Stimulated activated CD8-positive, alpha-beta memory T cell treated with anti-CD3 and anti-CD28 coated beads, Interleukin-4, amount 100 ng/mL, for 1 hour (primary cell): ENCODE measurements at regions not wholly inside any gene's neighbourhood (a gene's known extent, or its start where the extent isn't known, plus 50 kb on each side); places are given as distances from the start of the nearest gene placed in this dataset.

ENCODE experiments used
- DNase-seq, 2 donors: peaks; one replicate each; pipeline ENCODE4 v3.0.0-alpha.2; 2020; ENCODE audit warnings: low read depth in 2 of 2, low spot score in 1 of 2

DNA sequence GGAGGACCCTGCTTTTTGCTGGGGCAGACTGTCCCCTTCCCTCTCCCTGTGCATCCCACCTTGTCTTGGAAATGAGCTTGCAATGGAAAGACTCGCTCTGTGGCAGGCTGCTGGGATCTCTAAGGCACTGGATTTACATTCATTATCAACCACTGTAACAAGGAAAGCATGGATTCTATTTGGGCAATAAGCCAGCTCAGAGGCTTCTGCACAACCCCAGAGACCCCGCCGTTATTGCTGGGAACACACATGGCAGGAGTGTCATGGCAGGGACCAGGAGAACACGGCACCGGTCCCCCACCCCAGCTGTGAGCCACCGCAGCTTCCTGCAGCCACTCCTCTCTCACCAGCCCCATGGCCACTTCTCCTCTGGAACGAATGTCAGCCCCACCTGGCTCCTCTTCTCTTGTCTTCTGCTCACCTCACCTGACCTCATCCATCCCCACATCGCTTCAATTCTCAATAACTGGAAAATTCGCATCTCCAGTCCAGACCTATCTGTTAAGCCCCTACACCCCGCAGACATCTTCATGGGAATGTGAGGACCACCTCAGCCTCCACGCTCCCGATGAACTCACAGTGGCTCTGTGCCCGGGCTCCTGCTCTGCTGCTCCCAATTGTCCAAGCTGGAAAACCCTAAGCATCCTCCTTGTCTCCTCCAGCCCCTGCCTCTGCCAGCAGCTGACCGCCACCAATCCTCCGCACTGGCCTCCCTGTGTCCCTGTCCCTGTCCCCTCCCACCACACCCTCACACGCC lies 181.5 kb downstream of the USP12 start:
- DNase-seq = no peak

DNA sequence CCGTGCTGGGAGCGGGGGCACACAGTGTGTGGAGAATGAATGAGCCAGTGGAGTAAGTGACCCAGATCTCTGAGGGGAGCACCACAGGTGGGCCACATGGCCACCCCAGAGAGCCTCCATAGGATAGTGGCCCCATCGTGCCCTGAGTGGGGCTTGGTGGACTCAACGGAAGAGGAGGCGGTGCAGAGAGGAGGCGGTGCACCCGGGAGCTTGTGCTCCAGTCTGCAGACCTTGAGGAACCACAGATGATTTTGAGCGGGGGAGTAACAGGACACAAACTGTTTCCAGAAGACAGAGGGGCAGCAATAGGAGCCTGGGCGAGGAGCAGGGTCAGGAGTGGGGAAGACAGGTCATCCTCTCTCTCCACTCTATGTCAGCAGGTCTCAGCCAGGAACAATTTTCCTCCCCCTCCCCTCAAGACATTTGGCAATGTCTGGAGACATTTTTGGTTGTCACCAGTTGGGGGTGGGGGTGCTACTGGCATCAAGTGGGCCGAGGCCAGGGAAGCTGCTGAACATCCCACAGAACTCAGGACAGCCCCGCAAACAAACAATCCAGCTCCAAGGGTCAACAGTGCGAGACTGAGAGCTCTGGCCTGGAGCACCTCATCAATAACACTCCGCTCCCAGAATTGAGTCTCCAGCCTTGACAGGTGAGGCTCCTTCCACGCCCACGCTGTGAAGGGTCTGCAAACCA lies 182.2 kb downstream of the USP12 start:
- no peak for DNase-seq

DNA sequence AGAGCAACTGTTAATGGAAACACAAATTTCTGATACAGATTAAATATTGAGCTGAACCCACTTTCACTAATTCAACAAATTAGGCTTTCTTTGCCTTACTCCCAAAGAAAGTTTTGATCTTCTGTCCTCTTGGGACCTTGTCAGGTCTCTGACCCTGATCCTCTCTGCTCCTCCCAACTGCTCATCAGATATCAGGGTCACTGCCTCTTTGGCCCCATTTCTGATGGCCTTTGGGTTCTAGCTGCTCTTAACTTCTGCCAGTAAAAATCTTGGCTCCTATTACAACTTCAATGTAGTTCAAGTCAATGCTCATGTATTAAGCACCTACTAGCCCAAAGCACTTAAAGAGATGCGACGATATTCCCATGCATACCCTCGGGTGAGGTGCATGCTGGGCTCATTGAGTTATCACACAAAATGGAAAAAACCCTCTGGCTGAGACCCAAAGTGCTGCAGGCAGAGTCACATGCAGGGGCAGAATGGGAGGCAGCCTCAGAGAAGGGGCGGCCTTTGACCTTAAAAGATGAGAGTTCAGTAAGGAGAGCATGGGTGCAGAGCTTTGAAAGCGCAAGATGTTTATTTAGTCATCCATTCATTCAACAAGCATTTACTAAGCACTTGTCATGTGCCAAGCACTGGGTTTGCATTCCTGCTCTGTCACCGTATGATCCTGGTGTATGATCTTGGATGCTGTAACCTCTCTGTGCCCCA lies 183.4 kb downstream of the USP12 start:
- no peak for DNase-seq

DNA sequence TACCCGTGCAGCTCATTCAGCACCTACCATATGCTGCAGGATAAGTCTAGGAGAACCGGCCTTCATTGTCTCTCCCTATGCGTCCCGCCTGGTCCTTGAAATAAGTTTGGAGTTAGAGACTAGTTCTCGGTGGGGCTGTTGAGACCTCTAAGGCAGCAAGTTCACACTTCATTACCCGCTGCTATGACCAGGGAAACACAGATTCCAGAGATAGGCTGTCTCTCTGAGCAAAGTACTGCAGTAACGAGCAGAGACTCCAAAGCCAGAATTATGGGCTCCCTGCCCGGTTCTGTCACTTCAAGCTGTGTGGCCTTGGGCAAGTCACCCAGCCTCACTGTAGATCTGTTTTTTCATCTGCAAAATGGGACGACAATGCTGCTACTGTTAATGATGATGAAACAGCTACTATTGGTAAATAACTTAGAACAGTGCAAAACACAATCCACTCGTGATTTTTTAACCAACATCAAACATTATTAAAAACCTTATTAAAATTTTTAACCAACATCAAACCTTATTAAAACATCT lies 184.1 kb downstream of the USP12 start:
- DNase-seq = no peak

DNA sequence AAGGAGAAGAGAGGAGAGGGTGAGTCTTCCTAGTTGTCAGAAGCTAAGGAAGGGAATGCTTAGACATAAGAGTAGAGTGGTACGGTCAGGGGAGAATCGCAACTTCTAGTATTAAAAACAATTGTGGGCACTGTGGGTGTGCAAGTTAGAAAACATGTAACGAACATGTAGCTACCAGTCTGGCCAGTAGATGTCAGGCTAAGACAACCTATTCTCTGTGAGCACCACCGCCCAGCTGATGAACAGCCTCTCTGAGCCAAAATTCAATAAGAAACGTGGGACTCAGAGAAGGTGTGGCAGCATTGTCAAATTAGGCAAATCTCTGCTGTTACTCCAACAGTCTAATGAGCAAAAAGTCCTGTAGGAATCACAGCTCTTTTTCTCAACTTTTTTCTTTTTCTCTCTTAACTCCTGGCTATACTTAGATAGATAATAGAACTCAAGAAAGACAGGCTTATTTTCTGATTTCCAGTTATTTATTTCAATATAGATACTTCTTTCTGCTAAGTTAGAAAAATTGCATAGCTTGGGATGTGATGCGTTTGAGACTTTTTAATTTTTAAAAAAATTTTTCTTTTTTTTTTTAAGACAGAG lies 186.2 kb downstream of the USP12 start:
- peak; percentile 36 to 49 for DNase-seq

DNA sequence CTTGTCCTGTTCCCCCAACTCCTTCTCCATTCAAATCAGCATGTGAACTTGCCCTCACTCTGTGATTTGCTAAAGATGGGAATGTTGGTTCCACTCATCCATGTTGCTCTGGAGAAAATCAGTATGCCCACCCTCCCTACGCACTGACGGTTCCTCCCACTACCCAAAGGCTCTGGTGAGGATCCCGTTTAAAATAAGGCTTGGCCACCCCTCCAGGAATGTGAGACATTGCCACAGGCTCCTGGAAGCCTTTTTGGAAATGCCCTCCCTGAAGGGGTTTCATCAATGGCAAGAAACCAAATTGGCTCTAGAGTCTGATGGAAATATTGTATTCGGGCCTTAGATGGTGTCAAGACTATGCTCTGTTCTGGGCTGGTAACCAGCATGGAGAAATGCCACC lies 187.3 kb downstream of the USP12 start:
- DNase-seq = no peak

DNA sequence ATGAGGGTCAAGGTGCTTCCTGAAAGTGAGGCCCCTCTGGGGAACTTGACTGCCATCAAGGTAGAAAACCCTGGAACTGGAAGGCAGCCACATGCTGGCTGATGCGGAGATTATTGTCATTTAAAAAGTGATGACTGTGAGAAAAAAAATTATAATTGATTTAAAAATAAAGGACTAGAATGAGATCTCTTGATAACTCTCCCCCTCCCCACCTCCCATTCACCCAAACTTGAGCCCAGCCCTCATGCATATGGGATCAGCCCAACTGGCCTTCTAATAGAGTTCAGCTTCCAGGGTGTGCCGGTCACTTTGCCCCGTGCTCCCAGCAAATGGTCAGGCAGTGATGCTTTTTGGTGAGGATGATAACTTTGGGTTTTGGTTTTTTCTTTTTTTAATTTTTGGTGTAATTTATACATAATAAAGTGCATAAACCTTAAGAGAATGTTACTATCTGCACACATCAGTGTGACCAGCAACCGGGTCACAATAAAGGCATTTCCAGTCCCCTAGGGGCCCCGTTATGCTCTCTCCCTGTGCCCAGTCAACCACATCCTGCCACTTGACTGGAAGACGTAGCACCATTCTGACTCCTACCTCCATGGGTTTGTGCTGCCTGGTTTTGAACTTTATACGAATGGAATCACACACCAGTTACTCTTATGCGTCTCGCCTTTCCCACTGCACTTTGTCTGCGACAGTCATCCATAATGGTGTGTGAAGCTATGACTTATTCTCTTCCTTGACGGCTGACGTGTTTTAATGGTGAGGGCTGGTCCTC lies 187.9 kb downstream of the USP12 start:
- no peak for DNase-seq

DNA sequence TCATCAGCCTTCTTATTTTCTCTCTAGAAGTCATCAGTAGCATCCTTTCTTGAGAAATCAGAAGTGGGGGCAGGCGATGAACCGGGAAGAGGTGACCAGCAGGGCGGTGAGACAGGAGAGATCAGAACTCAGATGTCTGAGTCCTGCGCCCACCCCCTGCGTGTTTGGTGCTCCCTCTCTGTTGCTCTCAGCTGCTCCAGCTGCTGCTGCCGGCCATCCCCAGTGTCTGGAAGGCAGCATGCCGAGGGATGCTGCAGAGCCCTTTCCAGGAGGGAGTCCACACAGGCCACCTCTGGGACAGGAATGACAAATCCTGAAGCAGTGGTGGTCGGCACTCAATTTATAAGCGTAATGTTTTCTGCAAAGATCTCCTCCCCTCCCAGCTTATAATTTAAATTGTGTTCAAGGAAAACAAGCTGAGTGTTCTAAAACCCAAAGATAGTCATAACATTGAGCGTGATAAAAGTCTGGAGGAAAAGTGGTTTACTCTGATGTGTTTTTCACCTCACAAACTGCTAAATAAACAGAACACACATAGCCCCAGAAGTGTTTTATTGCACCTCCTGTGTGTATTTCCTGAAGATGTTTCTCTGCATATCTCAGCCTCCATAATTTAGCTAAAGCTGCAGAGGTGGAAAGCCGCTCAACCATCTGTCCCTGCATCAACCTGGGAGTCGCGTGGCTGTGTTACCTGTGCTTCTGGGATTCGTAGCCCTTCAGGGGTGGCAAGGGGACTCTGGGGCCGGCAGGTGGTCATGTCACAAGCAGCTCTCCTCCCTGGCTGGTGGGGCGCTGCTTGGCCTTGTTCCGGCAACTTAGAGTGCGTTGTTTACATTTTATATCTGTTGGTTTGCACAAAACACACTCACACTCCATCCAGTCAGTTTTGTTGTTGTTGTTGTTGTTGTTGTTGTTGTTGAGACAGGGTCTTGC lies 191.2 kb downstream of the USP12 start:
- DNase-seq = no peak

DNA sequence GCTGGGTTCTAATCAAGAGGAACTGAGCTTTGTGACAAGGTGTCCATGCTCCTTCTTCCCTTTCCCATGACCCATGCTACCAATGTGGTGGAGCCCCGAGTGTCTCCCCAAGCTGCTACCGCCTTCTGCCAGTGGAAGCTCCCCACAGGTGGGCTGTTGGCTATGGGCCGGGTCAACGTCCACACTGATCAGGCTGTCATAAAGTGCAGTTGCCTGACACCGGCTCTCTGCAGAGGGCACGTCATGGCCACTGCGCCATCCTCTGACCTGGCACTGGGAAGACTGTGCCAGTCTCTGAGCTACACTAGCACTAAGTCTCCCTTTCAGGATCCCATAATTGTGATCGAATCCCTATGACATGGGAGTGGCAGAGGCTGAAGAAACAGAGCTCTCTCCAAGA lies 192.3 kb downstream of the USP12 start:
- DNase-seq = no peak

DNA sequence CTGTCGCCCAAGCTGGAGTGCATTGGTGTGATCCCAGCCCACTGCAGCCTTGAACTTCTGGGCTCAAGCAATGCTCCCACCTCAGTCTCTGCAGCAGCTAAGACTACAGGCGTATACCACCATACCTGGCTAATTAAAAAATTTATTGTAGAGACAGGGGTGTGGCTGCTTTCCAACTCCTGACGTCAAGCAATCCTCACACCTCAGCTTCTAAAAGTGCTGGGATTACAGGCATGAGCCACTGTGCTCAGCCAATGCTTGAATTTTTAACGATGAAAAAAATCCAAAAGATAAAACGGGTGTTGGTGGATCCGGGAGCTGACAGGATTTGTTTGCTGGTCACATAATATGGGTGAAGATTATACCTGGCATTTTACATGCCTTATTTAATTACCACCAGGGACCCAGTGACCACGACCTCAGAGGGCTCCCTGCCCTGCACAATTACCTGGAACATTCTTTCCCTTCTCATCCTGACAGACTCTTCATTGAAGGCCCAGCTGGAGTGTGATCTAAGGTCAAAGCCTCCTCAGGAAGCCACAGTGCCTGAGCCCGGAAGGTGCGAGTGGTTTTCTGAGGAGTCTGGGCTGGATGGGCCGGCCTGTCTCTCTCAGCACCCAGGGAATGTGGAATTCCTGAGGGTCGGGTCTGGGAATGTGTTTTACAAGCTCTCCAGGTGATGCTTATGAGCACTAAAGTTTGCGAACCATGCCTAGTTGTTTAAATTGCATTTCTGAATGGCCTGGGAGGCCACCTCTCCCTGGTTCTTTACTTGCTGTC lies 193.3 kb downstream of the USP12 start:
- no peak for DNase-seq

DNA sequence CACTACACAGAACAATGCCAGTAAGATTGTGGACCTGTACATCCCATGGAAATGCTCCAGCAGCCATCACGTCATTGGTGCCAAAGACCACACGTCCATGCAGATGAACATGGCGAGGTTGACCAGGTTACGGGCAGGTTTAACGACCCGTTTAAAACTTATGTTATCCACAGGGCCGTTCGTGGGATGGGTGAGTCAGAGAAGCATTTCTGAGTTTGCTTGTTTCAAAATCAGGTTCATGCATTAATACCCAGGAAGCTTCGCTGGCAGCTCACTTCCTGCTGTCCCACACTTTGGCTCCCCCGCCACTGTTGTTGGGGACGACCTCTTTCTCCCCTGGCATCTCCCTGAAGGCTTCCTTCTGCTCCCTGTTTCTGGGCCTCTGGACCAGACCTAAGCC lies 194.1 kb downstream of the USP12 start:
- DNase-seq = no peak

DNA sequence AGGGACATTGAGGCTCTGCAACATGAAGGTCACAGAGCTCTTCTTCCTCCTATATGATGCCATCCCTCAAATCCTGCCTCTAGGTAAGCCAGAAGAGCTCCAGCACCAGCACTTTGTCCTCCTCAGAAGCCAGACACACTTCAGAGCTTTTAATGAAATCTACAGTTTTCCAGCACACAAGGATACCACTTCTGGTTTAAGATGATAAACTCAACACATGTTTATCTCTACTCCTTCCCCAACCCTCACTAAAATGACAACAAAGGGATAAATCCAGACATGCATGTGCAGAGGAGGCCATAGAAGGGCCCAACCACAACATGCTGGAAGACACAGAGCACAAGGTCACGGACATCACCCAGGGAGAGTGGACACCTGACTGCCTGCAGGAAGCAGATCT lies 195.3 kb downstream of the USP12 start:
- no peak for DNase-seq

DNA sequence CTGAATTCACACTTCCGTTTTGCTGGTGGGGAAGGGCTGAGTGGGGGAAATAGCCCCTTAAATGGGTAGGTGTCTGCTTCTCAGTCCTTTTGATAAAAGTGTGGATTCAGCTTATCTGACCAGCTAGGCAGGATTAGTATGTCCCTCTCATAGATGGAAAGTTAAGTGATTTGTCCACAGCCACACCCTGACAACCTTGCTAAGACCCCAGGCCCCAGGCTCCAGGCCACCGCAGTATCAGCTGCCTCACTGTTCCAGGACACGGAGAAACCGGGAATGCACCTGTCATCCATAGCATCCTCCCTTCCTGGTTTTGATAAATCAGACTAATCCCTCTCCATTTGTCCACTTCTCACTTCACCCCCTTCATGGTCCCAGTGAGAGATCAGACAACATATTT lies 197.7 kb downstream of the USP12 start:
- no peak for DNase-seq

DNA sequence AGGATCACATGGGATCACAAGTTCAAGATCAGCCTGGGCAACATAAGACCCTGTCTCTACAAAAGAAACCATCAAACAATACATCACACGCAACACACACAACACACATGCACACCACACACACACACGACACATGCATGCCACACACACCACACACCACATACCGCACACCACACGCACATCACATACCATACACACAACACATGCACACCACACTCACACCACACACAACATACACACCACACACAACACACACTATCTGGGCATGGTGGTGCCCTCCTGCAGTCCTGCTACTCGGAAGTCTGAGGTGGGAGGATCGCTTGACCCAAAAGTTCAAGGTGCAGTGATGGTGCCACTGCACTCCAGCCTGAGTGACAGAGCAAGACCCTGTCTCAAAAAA lies 198.3 kb downstream of the USP12 start:
- DNase-seq = no peak

DNA sequence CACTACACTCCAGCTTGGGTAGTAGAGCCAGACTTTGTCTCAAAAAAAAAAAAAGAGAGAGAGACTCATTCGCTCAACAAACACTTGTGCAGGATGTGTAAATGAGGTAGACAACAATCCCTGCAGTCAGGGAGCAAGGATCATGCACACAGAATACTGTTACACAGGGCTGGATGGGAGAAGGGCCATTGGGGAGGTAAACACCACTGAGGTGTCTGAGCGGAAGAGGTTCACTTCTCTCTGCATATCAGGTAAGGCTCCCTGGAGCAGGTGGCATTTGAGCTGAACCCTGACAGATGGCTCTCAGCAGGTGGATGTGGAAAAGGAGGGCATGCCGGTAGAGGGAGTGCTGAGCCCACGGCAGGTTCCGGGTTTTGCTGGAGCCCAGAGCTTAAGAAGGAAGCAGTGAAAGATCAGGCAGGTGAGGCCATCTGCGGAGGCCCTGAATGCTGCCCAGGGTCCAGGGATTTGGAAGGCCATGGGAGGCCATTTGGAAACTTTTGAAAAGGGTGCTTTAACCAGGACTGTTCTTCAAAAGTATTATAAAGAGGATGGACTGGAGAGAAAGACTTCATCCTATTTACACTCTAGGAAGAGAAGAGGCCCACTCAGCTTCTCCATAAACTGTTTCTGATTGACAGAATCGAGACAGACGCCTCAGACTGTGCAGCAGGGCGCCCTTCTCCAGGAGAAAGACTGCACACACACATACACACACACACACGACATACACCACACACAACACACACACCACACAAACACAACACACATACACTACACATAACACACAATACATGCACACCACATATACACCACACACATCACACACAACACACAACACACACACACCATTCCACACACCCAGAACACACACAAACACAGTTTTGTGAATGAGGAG lies 199.4 kb downstream of the USP12 start:
- DNase-seq = no peak

DNA sequence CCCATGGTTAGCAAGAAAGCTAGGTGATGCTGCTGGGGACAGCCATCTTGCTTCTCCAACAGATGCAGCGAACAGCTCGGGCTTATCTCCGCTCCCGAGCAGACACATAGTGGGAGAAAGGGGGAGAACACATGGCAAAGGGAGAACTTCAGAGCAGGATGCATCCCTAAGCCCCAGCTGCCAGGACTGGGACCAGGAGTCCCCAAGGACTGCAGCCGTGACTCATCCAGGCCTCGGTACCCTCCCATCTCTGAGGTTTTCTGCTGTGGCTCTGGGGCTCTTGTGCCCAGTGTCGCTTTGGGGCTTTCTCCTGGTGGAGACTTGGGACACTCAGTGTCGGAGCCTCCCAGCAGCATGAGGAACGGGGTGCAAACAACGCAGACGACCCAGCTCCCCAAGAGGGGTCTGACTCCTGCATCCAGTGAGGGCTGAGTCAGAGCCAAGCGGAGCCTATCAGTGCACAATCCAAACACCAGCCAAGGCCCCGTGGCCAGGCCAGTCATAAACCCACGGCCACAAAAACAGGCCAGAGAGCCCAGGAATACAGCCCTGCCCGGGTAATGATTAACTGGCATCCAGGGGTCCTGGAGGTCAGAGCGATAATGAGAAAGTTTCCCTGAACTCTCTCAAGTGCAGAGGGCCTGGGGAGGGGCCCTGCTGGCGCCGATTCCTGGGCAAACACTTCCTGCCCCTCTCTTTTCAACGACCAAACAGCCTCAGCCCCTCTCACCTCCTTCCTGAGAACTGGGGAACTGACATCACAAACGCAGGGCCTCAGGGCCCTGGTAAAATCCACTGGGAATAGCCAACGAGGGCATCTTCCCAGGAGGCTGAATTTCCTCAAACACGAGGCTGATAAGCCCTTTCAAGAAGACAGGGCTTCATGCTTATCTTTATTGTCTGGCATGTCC lies 202.9 kb downstream of the USP12 start:
- no peak for DNase-seq
